Stimulated activated CD4-positive, alpha-beta T cell treated with anti-CD3 and anti-CD28 coated beads, Interleukin-1b, Interleukin-23, amount 100 ng/mL, for 48 hours (primary cell): ENCODE measurements at regions not wholly inside any gene's neighbourhood (a gene's known extent, or its start where the extent isn't known, plus 50 kb on each side); places are given as distances from the start of the nearest gene placed in this dataset.
"Not testable (repeated sequence)": the region's sequence is repeated elsewhere in the genome, so short reads cannot be mapped to it uniquely, and the experiment has no call there.

ENCODE experiments used
- DNase-seq: peaks from one replicate; pipeline ENCODE4 v3.0.0-alpha.2; 2020

DNA sequence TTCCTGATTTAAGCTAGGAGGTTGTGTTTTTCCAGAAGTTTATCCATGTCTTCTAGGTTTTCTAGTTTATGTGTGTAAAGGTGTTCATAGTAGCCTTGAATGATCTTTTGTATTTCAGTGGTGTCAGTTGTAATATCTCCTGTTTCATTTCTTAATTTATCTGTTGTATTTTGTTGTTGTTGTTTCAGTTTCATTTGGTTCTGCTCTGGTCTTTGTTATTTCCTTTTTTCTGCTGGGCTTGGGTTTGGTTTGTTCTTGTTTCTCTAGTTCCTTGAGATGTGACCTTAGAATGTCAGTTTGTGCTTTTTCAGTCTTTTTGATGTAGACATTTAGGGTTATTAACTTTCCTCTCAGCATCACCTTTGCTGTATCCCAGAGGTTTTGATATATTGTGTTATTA is 62.8 kb downstream of the SCP2D1 start:
- not testable (repeated sequence) for DNase-seq

DNA sequence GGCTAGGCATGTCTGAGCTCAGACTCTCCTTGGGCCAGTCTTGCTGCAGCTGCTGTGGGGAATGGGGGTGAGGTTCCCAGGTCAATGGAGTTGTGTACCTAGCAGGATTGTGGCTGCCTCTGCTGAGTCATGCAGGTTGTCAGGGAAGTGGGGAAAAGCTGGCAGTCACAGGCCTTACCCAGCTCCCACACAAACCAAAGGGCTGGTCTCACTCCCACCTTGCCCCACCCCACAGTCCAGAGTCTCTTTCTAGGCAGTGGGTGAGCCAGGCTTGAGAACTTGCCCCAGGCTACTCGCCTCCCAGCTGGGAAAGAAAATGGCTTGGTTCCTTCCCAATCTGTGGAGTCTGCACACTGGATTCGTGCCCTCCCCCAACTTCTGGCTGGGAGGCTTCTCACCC is 65.7 kb downstream of the SCP2D1 start:
- no peak for DNase-seq

DNA sequence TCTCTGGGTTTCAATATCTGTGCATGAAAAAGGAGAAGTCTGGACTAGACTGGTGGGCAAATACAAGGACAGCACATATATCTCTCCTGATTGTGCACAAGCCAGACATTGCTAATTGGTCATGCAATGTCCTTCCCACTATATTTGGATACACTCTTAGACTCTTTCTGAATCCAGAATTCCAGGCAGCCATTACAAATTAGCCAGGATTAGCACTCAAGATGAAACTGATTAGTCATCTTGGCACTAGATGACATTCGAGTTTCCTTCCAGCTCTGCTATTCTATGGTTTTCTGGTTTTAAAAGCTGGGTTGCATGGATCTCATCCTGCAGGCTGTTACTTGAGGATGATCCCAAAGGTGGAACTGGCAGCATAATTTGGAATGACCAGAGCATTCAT is 73.2 kb downstream of the SCP2D1 start:
- no peak for DNase-seq

DNA sequence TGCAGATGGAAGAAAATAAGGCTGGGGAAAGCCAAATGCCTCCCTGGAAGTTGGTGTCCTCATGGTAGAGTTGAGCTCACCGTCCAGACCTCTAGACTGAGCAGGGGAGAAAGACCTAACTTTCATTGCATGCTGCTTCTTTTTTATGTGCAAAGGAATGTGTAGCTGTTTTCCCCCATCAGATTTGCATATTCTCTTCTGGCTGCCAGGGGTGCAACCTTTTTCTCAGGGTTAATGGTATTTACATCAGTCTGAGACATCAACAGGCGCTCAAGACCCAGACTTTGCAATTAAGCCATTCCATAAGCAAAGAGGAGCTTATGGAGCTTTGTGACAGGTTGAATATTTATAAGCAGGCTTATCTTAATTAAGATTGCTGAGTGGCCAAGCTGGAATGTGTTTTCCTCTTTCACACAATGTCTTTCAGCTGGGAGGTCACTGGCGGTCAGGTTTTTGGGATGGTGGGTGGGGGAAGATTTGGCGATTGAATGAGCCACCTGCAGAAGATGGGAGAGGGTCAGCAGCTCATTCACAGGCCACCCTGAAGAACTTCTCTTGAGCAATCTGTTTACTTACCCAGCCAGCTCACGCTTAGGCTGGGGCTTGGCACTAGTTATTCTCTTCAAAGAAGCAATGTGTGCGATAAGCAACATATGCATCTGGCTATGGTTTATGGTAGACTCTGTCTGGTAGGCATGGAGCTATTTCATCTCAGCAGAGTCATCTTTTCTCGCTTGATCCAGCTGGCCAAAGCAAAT is 88.6 kb downstream of the SCP2D1 start:
- no peak for DNase-seq

DNA sequence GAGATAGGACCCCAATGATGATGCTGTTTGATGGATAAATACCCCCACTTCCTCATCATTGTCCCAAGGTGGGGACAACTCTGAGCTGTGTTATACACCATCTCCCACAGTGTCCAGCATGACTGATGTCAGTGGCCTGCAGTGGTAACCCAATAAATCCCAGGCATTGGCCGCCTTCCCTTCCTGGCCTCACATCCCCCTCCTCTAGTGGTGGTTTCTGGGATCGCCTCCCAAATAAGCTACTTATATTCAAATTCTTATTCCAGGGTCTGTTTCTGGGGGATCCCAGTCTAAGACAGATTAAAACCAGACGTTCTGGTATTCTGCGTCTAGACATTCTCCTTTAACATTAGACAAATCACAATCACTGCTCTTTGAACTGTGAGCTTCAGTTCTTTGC is 90.6 kb downstream of the SCP2D1 start:
- DNase-seq, result no peak

DNA sequence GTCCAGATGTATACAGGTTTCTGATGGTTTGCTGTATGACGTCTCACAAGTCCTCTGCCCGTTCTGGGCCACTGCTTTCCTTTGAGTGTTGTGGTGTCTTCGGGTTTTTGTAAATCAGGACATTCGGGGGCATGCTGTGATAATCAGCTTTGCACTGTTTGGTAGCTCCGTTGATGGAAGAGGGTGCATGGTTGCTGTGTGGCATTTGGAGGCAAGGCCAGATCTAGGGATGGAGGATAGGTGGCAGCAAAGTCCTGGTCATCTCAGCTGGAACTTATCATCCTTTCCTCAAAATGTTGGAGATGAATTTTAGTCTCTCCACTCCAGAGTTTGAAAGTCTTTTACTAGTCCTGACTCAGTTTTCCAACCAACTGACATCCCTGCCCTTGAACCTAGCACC is 91.0 kb downstream of the SCP2D1 start:
- no peak for DNase-seq

DNA sequence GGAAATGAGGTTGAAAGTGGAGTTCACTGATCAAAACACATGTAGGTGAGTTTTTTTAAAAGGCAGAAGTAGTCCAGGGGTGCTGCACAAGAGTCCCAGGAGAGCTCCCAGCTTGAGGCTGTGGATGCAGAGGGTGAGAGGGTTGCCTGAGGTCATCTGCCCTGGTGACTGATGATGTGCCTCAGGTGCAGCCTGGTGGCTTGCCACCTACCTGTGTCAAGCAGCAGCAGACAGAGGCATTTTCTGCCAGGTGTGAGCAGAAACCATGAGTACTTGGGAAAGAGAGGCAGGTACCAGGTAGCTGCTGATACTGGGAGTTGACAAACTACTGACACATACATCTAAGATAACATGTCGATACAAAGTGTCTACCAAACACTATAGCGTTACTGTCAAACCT is 92.5 kb downstream of the SCP2D1 start:
- DNase-seq, result no peak

DNA sequence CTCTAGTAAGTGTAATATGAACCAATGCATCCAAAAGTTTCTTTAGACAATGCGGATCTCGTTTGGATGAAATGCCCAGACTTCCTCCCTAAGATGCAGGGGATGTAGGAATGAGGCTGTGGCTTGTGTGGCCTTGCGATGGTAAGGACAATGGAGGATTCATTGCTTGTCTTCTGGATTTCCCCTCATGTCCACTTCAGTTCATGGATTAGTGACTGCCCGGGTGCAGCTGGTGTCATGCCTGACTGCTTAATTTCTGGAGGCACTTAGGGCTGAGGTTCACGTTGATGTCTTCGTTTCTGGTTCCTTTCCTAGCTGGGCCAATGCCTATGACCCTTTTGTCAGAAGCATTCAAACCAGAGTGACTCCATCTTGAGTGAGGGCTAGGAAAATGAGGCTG is 93.8 kb downstream of the SCP2D1 start:
- DNase-seq, result no peak

DNA sequence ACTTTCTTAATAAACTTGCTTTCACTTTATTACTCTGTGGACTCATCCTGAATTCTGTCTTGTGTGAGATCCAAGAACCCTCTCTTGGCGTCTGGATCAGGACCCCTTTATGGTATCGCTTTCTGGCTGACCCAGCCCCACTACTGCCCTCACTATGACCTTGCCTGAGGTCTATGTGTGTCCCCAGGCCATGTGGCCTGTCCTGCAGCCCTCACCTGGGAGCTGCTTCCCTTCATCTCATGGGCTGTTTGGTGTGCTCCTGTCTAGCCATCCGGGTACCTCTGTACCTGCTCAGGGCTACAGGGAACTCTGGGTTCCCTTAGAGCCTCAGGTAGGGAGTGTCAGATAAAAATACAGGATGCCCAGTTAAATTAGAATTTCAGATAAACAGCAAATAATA is 94.5 kb downstream of the SCP2D1 start:
- no peak for DNase-seq

DNA sequence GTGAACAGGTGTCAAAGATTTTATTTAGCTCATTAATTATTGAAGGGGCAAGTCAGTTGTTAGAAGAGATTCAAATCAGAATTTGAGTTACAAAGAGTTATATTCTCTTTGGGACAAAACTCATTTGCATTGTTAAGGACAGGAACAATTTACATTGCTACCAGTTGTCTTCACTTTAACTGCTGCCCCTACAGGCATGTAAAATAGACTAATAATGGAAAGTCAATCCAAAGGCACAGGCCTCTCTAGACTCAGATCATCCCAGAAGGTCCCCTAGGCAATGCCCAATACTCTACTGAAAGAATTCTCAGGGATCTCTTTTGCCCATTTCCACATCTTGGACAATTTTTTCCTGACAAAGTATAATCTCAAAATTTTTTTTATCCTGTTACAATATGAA is 95.7 kb downstream of the SCP2D1 start:
- no peak for DNase-seq

DNA sequence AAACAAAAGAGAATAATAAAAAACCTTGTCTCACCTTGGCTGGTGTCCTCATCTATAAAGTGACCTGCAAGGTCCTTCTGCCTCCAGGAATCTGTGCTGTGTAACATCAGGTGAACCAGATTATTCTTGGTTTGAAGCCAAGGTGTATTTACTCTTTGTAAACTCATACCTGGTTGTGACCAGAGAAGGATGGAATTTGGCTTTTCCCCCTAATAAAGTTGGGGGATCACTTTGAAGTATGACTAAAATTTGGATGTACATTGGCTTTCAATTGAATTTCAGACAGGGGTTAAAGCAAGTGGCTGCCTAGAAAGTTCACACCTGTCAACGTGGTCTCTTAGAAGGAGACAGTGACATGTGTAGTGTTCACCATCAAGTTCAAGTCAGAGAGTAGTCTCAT is 100.1 kb downstream of the SCP2D1 start:
- no peak for DNase-seq

DNA sequence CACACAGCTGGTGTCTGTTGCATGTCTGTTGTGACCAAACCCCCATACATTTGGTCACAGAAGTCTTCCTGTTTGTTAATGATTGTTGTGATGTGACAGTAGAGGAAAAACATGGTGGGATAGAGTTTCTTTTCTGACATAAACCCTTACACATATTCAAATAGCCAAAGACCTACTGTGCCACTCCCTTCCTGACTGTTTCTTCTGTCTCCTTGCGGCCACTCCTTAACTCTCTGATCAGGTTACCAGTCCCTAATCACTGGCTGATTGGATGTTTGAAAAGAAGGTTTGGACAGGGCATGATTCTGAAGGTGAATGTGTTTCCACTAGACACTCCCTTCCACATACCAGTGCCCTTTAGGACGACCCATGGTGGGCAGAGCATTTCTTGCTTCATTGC is 101.2 kb downstream of the SCP2D1 start:
- DNase-seq, result no peak

DNA sequence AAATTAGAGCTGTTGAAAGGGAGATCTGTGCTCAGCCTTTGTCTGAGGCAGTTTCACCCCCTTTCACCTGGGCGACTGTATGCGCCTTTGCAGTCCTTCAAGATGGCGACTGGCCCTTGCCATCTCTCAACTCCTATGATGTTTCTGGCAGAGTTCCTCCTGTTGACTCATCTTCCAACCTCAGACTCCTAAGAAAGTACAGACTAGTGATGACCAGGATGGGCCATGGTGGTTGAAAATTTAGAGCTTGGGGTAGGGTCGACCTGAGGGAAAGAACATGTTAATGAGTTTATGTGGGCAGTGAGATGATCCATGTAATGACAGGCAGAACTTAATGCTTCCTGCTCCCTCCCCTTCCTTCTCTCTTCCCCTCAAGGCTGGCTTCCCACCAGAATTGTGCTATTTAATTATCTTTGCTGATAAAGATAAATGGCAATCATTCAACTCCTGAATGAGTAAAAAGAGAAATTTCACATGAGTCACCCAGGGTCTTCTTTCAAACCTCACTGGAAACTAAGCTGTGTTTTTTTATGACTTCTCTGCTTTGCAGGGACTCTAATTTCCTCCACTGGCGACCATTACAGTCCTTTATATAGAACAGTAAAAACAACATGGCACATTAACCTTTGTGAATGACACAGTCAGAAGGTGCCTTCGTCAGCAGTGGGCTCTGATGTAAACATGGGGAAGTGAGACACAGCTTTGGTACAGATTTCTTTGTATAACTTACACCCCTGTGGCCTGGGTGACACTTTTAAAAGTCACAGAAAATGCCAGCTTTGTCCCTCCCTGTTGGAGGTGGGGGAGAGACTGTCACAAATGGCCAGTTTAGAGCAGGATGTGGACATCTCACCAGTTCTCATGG is 103.5 kb downstream of the SCP2D1 start:
- no peak for DNase-seq

DNA sequence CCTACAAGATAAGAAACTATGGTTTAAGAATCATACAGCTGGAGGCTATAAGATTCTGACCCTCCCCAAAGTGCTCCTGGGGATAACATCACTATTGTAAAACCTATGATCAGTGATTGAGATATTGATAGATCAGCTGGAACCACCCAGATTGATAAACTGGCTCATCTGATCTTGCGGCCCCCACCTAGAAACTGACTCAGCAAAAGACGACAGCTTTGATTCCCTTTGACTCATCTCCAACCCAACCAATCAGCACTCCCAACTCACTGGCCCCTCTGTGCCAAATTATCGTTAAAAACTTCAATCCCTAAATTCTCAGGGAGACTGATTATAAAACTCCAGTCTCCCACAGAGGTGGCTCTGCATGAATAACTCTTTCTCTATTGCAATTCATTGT is 106.4 kb downstream of the SCP2D1 start:
- no peak for DNase-seq

DNA sequence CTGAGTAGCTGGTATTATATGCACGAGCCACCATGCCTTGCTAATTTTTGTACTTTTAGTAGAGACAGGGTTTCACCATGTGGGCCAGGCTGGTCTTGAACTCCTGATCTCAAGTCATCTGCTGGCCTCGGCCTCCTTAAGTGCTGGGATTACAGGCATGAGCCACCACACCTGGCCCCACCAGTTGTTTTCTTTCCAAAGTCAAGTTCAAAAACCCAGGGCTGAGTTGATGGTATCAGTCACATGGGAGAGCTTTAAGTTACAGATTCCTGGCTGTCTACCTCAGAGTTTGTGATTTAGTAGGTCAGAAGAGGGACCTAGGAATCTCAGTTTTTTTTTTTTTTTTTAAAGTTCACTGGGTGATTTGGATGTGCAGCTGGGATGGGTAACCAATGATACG is 107.7 kb downstream of the SCP2D1 start:
- no peak for DNase-seq

DNA sequence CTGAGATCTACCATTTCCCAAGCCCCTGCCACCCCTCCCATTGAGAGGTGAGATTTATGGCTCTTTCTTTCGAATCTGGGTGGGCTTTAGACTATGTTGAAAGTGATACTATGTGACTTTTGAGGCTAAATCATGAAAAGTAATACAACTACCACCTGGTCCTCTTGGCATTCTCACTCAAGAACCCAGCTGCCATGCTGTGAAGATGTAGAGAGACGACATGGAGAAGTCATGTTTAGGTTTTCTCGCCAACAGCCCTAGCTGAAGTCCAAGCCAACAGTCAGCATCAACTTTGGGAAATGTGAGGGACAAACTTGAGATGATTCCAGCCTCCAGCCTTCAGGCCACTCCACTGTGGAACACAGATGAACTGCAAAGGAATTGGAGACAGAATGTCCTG is 108.7 kb downstream of the SCP2D1 start:
- DNase-seq, result no peak

DNA sequence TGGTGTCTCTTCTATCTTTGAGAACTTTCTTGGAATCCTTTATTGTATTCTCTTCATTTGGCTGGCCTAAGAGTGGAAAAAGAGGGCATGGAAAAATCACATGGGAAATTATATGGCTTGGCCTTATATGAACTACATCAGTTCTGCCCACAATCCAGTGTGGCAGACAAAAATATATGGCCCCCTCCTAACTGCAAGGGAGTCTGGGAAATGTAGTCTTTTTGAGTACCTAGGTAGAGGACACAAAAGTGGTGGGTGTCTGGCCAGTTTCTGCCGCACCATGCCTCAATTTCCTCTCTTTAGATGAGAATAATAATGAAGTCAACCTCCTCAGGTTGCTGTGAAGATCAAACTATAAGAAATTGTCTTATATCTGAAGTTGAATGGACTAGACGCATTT is 109.3 kb downstream of the SCP2D1 start:
- no peak for DNase-seq

DNA sequence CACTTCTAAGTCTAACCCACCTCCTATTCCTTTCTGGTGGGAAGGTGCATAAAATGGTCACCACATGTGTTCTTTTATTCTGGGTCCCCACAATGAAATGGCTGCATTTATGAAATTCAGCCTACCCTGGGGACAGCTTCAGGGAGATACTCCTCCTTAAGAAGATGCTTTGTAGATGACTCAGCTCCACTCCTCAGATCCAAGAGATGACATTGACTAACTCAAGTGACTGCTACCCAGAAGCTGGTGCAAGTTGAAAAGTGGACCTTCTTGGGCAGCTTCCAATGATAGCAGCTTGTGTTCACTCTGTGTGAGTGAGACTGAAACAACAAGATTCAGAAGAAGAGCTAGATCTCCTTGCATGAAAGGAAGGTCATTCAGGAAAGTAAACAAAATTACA is 113.4 kb downstream of the SCP2D1 start:
- DNase-seq, result no peak

DNA sequence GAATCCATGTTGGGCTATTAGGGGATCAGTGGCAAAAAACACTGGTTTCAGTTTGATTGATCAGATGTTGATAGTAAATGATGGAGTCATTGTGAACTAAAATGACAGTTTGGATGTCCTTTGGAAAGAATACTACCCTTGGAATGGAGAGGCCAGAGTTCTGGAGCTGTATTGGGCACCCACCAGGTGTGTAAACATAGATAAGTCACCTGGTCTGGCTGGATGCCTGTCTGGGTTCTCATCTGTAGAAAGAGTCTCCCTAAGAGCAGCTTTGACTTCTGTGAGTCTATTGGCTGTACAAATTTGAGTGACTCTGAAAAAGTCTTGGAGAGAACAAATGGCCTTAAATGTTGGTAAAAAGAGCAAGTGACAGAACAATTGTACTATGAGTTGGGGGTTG is 115.0 kb downstream of the SCP2D1 start:
- no peak for DNase-seq

DNA sequence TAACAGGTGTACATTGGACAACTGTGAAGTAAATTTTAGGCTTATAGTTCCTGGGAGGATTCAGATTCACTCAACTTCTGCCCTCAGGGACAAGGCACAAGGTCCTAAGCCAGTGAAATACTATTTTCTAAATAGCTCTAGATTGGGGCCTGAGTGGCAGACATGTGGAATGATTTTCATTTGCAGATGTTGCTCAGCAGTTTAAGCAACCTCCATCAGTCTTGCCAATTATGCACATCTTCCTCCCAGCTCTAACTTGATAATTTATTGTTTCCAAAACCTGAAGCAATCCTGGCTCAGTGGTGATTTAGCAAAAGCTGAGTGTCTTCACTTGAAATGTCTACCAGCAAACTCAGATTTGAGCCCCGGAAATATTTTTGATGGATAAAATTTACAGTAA is 116.2 kb downstream of the SCP2D1 start:
- DNase-seq, result no peak

DNA sequence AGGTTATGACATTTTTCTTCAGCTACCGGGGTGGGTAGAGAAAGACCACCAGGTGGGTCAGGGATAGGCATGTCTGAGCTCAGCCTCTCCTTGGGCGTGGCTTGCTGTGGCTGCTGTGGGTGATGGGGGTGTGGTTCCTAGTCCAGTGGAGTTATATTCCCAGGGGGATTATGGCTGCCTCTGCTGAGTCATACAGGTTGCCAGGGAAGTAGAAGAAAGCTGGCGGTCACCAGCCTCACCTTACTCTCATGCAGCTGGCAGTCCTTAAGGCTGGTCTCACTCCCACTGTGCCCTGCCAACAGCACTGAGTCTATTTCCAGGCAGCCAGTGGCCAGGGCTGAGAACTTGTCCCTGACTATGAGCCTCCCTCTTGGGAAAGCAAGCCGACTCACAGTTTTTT is 130.0 kb downstream of the SCP2D1 start:
- DNase-seq, result no peak

DNA sequence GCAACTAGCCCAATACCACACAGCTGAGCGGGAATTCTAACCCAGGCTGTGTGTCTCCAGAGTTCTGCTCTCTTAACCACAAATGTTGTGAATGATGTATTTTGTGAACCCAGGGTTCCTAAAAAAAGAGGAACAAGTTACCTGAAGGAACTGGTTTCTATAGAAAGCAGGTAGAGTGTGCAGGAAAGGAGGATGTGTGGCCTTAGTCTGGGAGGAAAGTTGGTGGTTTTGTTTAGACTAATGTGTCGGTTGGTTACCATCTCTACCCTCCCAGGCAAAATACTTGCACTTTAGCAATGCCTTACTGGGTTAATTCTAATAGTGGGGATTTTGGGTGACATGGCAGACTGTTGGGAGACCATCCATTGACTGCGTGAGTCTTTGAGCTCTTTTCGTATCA is 143.3 kb downstream of the SCP2D1 start:
- DNase-seq, result no peak

DNA sequence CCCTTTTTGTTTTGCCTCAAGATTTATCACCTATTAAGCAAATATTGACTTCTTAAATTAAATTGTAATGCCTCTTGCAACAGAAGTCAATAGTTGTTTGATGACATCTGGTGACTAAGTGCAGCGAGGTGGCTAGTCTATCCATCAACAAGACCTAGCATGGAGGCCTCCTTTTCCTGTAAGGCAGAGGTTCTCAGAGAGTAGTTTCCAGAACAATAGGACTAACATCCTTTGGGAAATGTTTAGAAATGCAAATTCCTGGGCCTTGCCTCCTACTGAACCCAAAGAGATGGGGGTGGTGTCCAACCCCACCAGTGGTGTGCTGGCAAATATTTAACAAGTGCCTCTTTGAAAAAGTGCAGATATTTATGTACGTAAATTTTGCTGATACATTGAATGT is 143.7 kb downstream of the SCP2D1 start:
- no peak for DNase-seq

DNA sequence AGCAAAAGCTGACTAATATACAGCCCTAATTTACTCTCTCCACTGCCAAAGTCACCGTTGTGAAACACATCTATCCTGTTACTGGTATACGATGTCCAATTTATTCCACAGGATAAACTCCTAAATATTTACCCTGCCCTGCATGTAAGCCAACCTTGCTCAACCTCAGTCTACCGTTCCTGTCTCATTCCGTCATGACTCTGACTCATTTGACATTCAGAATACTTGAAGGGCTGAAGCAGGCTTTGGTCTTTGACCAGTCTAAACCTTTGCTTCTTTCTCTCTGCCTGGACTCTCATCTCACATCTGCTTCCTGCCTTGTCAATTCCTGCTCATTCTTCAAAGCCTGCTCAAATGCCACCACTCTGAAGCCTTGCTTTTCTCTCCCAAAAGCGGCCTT is 157.5 kb downstream of the SCP2D1 start:
- DNase-seq, result no peak

DNA sequence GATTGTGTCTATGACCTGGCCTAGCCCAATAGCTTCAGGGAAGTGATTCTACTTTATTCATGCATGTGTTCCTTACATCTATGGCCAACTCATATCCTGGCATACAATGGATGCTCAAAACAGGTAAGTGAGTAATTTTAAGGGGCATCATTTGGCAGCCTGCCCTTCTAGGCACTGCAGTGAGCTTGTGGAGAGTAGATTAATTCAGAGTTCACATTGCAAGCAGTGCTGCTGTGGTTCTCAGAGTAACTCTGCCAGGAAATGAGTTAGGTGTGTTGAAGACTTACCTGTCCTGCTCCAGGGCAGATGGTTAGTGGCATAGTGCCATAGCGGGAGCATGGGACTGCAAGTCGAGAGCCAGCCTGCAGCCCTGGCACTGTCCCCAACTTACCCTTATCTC is 158.0 kb downstream of the SCP2D1 start:
- no peak for DNase-seq
